ENCODE measurements at regions not wholly inside any gene's neighbourhood (a gene's known extent, or its start where the extent isn't known, plus 50 kb on each side); places are given as distances from the start of the nearest gene placed in this dataset.
A peak's percentile ranks its signal among the peaks of the same experiment; 100 is the strongest.

DNA sequence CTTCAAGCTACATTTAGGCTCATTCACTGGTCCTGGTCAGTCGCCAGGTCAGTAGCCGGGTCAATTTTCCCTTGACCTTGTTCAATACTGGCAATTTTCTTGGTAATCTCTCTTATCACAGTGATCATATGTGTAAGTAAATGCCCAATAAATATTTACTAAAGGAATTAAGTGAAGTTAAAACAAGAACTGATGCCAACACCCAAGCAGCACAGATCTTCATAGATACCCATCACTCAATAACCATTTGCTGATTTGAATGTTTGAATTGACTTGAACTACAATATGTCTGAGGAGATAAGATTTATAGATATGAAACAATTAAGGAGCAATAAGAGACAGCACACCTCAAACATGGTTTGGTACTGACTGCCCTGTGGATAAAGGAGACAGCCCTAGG, 100.8 kb upstream of the PREP start:
- no peak for DNase-seq

DNA sequence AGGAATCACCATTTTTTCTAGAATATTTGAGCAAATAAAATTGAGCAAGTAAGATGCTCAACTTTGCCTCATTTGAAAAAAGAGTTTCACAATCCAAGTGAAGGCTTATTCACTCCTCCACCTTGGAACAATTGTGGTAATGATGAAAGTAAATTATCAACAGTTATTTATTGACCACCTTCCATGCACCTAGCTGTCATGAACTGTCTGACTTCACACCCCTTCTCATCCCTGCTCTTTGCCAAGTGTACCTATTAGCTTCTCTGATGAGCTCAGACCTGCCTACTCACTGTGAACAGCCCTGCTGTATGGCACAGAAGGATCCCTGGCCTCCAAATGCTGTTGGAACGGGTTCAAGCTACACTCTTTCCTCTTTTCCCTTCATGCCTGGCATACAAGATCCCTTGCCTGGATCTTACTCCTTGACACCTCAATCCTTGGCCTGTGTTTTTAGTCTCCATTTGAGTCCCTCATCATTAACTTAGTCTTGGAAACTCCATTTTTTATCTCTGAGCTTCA, 99.0 kb upstream of the PREP start:
- no peak for DNase-seq

DNA sequence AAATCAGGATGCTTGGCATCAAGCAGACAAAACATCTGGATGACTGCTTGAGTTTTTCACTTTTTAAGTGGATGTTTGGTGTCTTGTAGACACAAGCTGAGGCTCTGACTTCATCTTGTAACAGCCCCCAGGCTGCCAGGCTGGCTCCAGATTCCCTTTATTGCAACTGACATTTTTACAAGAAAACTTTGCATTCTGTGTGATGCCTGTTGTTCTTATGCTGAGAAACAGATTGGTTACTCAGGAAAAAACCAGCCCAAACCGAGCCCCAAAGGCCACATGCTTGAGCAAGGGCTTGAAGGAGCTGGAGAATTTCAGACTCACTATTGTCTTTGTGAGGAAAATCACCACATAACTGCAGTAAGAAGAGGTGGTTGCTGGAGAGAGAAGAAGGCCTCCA, 98.4 kb upstream of the PREP start:
- no peak for DNase-seq

- DNase-seq = no peak
Measured at GRCh38 chr6:105500693-105501092, 97.8 kb upstream of the PREP start.

- no peak for DNase-seq
Measured at GRCh38 chr6:105499931-105500330, 97.0 kb upstream of the PREP start.

DNA sequence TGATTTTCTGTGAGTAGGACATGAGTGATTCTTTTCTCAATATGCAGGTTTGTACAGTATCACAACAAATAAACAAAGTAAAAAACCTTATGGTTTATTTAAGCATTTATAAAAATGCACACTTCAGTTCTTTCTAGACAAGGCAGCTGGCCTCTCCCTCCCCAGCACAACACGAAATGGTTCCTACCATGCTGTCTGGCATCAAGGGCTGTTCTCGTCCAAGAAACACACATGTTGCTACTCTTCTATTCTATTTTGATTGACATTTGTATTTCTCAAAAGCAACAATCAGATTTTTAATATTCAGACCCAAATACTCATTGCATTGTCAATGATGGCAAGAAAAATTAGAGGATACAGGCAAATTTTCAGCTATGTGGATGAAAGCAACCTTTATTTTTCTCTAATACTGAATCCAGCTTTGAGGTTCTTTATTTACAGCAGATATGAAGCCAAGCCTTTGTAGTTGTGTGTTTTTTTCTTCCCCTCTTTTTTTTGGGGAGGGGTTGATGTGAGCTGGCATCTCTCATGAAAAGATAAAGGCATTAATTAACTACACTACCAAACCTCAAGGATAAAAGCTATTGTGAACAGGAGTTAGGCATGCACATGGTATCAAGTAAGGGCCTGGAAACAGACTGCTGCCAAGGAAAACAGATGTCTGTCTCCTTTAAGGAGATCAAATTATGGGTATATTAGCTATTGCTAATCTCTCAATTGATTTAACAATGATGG, 96.4 kb upstream of the PREP start:
- no peak for DNase-seq

DNA sequence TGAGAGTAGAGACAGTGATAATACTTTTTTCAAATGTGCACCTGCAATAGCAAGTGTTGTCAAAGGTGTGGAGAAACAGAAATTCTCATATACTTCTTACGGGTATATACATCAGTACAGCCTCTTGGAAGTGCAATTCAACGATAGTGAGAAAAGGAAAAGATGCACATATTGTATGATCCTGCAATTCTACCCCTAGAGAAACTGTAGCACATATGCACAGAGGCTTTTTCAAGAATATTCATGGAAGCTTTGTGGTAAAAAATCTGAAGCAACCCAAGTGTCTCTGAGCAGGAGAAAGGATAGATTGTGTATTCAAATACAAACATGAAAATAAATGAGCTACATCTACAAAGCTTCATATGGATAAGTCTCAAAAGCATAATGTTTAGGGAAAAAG, 94.7 kb upstream of the PREP start:
- DNase-seq = no peak

GRCh38 chr6:105495515-105495914, 92.6 kb upstream of the PREP start:
- DNase-seq = no peak

- DNase-seq = no peak
Measured at GRCh38 chr6:105494688-105495087, 91.8 kb upstream of the PREP start.

- DNase-seq = no peak
Measured at GRCh38 chr6:105493736-105494135, 90.9 kb upstream of the PREP start.

GRCh38 chr6:105492706-105493673, 90.1 kb upstream of the PREP start:
- no peak for DNase-seq

DNA sequence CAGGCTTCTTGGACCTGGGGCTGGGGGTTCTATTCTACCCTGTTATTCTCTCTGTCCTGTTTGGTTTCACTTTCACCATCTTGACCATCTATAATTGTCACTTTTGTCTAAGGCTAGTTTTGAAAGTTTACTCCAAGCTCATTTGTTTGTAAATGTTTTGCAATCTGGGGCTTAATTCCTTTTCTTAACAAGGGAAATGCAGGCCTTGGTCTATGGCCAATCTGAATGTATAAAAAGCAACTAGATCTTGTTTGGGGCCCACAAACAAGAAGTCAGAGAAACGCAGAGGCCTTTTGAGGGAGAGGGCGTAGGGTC, 86.3 kb upstream of the PREP start:
- no peak for DNase-seq

DNA sequence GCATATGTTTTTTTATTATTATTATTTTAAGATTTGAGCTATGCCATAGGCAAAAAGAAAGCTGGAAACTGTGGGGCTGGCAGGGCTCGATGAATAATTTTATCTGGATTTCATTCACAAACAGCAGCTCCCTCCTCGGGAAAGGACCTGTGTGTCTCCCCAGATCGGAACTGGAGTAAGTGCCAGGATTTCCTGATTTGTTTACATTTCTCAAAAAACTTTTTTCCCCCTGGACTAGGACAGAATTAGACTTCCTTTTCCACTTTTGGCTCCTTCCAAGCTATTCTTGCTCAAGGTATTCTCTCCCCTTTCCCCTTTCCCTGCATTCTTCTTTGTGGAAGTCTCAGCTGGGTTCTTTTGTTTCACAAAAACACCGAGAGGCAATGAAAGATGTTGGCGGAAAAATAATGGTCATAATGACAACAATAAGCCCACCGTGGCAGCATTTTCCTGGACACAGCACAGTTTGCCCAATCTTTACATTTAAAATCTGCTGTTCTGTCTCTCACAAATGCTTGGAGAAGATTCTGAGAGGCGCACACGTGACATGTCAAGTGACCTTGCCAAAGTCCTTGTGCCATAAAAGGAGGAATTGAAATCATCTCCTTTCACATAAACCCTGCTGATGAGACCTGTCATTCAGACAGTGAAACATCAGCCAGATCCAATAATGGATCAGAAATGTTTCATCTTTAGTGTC, 85.8 kb upstream of the PREP start:
- no peak for DNase-seq

DNA sequence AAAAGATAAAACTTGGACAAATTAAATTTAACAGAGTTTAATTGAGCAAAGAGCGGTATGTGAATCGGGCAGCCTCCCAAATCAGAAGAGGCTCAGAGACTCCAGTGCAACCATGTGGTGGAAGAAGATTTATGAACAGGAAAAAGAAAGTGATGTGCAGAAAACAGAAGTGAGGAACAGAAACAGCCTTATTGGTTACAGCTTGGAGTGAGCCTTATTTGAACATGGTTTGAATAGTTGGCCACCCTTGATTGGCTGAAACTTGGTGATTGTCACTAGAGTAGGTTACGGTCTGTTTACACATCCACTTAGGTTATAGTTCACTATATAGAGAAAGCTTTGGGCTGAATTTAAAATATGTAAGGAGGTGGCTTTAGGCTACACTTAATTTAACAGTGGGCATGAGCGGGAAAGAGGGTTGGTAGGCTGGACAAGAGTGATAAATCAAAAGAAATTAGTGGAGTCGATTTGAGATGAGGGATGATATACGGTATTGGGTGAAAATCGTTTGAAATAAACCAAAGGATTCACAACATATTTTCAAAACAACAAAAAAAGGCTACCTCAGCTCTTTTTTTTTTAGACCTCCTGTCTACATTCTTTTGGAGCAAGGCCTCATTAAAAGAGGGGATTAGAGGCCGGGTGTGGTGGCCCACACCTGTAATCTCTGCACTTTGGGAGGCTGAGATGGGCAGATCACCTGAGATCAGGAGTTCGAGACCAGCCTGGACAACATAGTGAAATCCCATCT, 84.3 kb upstream of the PREP start:
- no peak for DNase-seq

DNA sequence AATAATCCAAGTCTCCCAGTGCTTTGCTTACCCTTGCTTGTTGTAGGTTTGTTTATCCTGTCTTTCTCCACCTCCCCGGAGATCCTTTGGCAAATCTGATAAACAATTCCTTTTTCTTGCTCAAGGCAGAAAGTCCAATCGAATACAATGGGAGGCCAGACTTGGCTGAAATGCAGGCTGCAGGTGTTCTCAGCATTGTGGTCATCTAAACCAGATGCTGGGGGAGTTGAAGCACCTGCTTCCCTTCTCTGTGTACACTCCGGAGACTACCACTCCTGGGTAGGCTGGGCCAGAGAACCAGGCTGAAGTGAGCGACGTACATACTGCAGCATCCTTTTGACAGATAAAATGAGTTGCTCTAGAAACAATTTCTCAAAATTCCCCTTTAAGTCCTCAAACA, 82.6 kb upstream of the PREP start:
- DNase-seq = no peak

GRCh38 chr6:105484238-105485161, 81.6 kb upstream of the PREP start:
- peak; percentile 10 for DNase-seq

- DNase-seq = no peak
Measured at GRCh38 chr6:105483492-105483891, 80.6 kb upstream of the PREP start.

- no peak for DNase-seq
Measured at GRCh38 chr6:105482921-105483320, 80.0 kb upstream of the PREP start.

DNA sequence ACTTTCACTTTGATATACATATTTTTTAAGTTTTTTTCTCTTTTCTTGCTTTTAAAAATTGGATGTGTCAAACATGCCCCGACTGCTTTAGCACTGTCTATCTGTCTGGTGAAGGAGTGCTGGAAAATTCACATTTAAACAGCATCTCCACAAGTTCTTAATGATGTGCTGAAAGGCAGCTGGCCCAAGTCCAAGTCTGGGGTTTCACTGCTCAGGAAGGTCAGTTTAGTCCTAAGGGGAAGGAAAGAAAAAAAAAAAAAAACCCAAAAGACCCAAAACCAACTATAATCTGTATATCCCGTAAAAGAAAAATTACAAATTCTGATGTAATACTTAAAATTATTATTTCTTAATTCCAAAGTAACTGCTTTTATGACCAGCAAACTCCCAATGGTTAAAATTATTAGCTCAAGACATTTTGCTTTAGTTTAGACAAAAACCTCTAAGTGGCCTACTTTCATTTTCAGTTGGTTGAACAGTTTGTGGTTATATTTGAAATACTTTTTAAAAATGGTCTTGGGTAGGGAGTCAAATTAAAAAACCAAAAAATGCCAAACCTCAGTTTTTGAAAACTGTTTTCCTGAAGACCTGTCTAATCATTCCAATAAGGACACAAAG, 79.5 kb upstream of the PREP start:
- peak; percentile 1 for DNase-seq

GRCh38 chr6:105476978-105477377, 74.1 kb upstream of the PREP start:
- no peak for DNase-seq

DNA sequence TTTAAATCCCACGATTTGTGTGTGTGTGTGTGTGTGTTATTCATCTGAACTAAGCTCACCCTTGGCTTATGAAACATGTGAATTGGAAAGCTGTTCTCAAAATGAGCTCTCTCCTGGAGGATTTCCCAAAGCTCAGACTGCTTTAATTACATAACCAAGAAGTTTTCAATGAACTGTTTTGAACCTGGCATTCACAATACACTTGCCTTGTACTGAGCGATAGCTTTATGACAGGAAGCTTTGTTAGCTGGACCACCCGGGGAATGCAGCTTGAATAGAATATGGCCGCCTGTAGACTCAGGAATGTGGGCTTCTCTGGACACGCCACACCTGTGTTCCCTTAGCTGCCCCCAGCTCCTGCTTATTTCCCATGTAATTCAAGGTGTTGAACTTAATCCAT, 71.4 kb upstream of the PREP start:
- DNase-seq = no peak

Data from DMS 273 treated with DMSO at 0.1 percent for 48 hours (cell line).